OCI-LY3 (cell line): ENCODE measurements at regions not wholly inside any gene's neighbourhood (a gene's known extent, or its start where the extent isn't known, plus 50 kb on each side); places are given as distances from the start of the nearest gene placed in this dataset.

Experiments used
- H2AFZ ChIP-seq: fragments of 200-600, 300-600 bp; shearing (Covaris generic); 2 replicates; pipeline ENCODE4 v1.6.0; 2014; ENCODE audit warnings: antibody characterized with exemption, low read depth, low read length
- H3K27ac ChIP-seq: fragments of 200-600, 300-600 bp; sonication (generic); 2 replicates; pipeline ENCODE4 v1.5.1; 2014; ENCODE audit warnings: mild to moderate bottlenecking, low read length, moderate library complexity, mixed read lengths
- H3K27me3 ChIP-seq: fragments of 200-600, 300-600 bp; sonication (generic); 2 replicates; pipeline ENCODE4 v1.6.1; 2014; ENCODE audit warnings: low read depth, low read length, mixed read lengths
- H3K36me3 ChIP-seq: fragments of 200-600, 300-600 bp; sonication (generic); replicated peaks from 2 replicates; pipeline ENCODE3; 2014; ENCODE audit warnings: low read depth, low read length, mixed read lengths
- H3K4me1 ChIP-seq: fragments of 300-600, 200-600 bp; sonication (generic); 2 replicates; pipeline ENCODE4 v1.6.1; 2014; ENCODE audit warnings: low read length, mixed read lengths
- H3K4me2 ChIP-seq: fragments of 200-600, 300-600 bp; sonication (generic); 2 replicates; pipeline ENCODE4 v1.6.1; 2014; ENCODE audit warnings: low read length, mixed read lengths
- H3K4me3 ChIP-seq: fragments of 300-600, 200-600 bp; sonication (generic); 2 replicates; pipeline ENCODE4 v1.5.1; 2014; ENCODE audit warnings: antibody characterized with exemption, mild to moderate bottlenecking, low read length, moderate library complexity
- H3K79me2 ChIP-seq: fragments of 300-600, 200-600 bp; shearing (Covaris generic); 2 replicates; pipeline ENCODE4 v1.6.1; 2014; ENCODE audit warnings: mild to moderate bottlenecking, low read length, mixed read lengths
- H3K9ac ChIP-seq: fragments of 300-600, 200-600 bp; shearing (Covaris generic); 2 replicates; pipeline ENCODE4 v1.6.0; 2014; ENCODE audit warnings: mild to moderate bottlenecking, low read length, moderate library complexity
- H3K9me3 ChIP-seq: fragments of 200-600, 300-600 bp; shearing (Covaris generic); 2 replicates; pipeline ENCODE4 v1.6.1; 2014; ENCODE audit warnings: low read length, mixed read lengths; ENCODE audit not compliant: insufficient read depth
- H4K20me1 ChIP-seq: fragments of 200-600, 300-600 bp; sonication (generic); 2 replicates; pipeline ENCODE4 v1.6.1; 2016; ENCODE audit warnings: low read length, mixed read lengths; ENCODE audit not compliant: insufficient read depth
- CTCF ChIP-seq: fragments of 200-600, 300-600 bp; sonication (generic); IDR thresholded peaks from 2 replicates; pipeline ENCODE4 v1.5.1; 2014; ENCODE audit warnings: antibody characterized with exemption, low read length, low read depth
- EZH2phosphoT487 ChIP-seq: fragments of 200-600 bp; shearing (Covaris generic); IDR thresholded peaks from 2 replicates; pipeline ENCODE4 v1.6.1; 2018; ENCODE audit warnings: antibody characterized with exemption, mixed run types, low read depth

DNA sequence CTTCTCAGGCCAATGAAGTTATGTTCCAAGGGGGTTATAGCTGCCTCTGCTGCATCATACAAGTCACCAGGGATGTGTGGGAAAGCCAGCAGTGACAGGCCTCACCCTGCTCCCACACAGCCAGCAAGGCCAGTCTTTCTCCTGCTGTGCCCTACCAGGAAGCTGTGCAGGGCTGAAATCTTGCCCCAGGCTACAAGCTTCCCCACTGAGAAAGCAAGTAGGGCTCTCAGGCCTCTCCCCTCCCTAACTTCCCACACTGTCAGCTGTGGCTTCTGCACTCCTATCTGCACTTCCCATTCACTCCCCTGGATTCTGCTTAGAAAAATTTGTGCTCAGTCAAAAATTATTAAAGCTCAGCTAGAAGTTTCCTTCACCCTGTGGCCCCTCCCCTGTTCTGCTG, 611.2 kb upstream of the ZNF608 start:
- no peaks in the 10 kb centered on the region for H3K4me1 ChIP-seq

GRCh38 chr5:125365747-125366146, 619.3 kb upstream of the ZNF608 start:
- Histone ChIP-seq H3K4me3 (no peak overlapping the region), H3K79me2 (no peaks in the 10 kb centered on the region), H3K27me3 (no peaks in the 10 kb centered on the region), H2AFZ (no peak overlapping the region), H3K36me3 (no peaks in the 10 kb centered on the region), H3K27ac (no peak overlapping the region), H3K9me3 (no peaks in the 10 kb centered on the region), H3K4me2 (no peak overlapping the region), H3K9ac (no peak overlapping the region), H3K4me1 (no peaks in the 10 kb centered on the region), H4K20me1 (no peaks in the 10 kb centered on the region)
- TF ChIP-seq EZH2phosphoT487 (no peak), CTCF (no peak)

More for the DNA sequence above, 611.2 kb upstream of the ZNF608 start:
- Histone ChIP-seq H3K27me3 (no peaks in the 10 kb centered on the region), H3K9ac (no peak overlapping the region), H3K9me3 (no peaks in the 10 kb centered on the region), H3K36me3 (no peaks in the 10 kb centered on the region), H2AFZ (no peak overlapping the region), H4K20me1 (no peaks in the 10 kb centered on the region), H3K27ac (no peak overlapping the region), H3K4me2 (no peak overlapping the region), H3K4me3 (no peak overlapping the region), H3K79me2 (no peaks in the 10 kb centered on the region)
- no peak for TF ChIP-seq CTCF
- no peak for TF ChIP-seq EZH2phosphoT487

GRCh38 chr5:125367702-125368101, 621.3 kb upstream of the ZNF608 start:
- H3K79me2 ChIP-seq = no peaks in the 10 kb centered on the region
- no peak for TF ChIP-seq CTCF
- no peak for TF ChIP-seq EZH2phosphoT487

DNA sequence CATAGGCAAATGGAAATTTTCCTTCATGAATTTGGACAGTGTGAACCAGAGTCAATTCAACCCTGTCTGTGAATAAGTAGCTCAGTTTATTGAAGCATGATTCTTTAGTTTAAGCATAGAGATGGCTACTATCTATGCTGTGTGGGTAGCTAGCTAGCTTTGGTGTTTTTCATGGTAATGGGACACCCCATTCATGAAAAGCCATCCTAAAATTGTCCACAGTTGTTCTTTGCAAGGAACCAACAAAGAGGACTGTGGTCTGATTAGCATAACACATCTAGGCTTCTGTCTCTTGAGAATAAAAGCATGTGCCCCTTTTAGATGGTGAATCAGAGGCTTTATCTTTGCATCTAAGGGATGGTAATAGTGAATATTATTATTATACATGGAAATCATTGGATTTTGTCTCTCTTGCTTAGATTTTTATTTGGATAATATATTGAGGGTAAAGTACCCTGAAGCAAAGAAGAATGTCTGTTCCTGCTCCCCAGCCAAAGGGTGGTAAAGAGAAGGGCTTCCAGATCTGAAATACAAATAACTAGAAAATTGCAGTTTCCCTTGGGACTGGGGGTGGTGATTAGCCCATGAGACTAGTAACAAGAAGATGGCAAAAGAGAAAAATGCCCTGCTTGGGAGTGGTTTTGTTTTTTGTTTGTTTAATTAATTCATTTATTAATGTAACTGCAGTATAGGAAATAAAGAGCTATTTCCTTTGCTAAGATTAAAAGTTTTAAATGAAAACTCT, 624.2 kb upstream of the ZNF608 start:
- no peaks in the 10 kb centered on the region for H3K9me3 ChIP-seq
- H3K4me2 ChIP-seq = no peak overlapping the region
- H3K4me1 ChIP-seq = peaks cover 15% of the 10 kb centered on the region
- TF ChIP-seq CTCF (no peak), EZH2phosphoT487 (no peak)
- no peaks in the 10 kb centered on the region for H3K36me3 ChIP-seq
- H3K79me2 ChIP-seq = no peaks in the 10 kb centered on the region
- H3K4me3 ChIP-seq = no peak overlapping the region
- no peaks in the 10 kb centered on the region for H4K20me1 ChIP-seq
- H3K9ac ChIP-seq = no peak overlapping the region
- H3K27ac ChIP-seq = no peak overlapping the region
- no peaks in the 10 kb centered on the region for H3K27me3 ChIP-seq
- H2AFZ ChIP-seq = no peak overlapping the region

More at GRCh38 chr5:125367702-125368101, 621.3 kb upstream of the ZNF608 start:
- H3K9ac ChIP-seq = no peak overlapping the region
- no peak overlapping the region for H2AFZ ChIP-seq
- no peaks in the 10 kb centered on the region for H3K36me3 ChIP-seq
- H3K9me3 ChIP-seq = no peaks in the 10 kb centered on the region
- H3K4me2 ChIP-seq = no peak overlapping the region
- no peaks in the 10 kb centered on the region for H3K4me1 ChIP-seq
- no peak overlapping the region for H3K4me3 ChIP-seq
- no peaks in the 10 kb centered on the region for H4K20me1 ChIP-seq
- H3K27ac ChIP-seq = no peak overlapping the region
- no peaks in the 10 kb centered on the region for H3K27me3 ChIP-seq
